ENCODE measurements at regions not wholly inside any gene's neighbourhood (a gene's known extent, or its start where the extent isn't known, plus 50 kb on each side); places are given as distances from the start of the nearest gene placed in this dataset.

DNA sequence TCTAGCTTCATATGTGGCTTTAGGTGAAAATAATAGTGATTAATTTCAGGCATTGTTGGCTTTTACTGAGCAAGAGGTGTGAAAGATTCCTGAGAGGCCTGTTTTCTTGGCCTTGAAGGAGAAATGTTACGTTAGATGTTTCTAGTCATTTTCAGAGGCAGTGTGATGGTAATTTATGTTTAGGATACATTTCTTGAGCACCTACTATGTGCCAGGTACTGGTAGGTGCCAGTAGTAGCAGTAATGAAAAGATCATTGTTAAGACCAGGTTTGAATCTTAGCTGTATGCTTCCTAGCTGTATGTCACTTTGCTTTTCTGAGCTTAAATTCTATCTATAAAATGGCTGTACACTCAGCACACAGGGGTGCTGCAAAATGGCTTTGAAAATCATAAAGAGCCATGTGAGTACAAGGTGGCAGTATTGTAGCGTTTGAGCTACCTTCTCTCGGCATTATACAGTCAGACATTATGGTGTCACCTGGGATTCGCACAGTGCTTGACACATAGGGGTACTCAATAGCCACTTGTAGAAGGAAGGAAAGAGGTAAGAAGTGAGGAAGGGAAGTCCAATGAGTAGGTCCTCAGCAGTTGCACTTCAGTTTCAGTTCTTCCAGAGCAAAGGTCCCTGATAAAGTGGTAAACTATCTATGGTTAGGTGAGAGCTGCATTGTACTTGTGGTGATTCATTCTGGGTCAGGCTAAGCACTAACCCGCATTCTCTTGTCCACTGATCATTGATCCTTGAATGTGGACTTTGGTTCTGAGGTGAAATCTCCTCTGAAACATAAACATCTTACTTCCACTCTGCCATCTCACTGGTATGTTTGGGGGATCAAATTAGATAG lies 166.5 kb upstream of the NR3C1 start:
- whole genome bisulfite sequencing, 2 donors (ENCODE audit: low coverage in 1 of 2): 97 to 98% methylated on average over 5 of the region's 5 CpGs
- Histone ChIP-seq H3K9me3 (no peaks in the 10 kb centered on the region), H3K27me3 (no peaks in the 10 kb centered on the region), H3K4me1 (no peaks in the 10 kb centered on the region), H3K27ac (no peak overlapping the region), H3K4me3 (no peak overlapping the region), H3K36me3 (no peaks in the 10 kb centered on the region)
- no peak for ATAC-seq
- no peak for TF ChIP-seq EP300 (IDR thresholded peaks at IDR 0.05)
- TF ChIP-seq POLR2AphosphoS5 (IDR thresholded peaks at IDR 0.05): no peak
- TF ChIP-seq POLR2A (IDR thresholded peaks at IDR 0.05): no peak
- TF ChIP-seq, protein P1, sequence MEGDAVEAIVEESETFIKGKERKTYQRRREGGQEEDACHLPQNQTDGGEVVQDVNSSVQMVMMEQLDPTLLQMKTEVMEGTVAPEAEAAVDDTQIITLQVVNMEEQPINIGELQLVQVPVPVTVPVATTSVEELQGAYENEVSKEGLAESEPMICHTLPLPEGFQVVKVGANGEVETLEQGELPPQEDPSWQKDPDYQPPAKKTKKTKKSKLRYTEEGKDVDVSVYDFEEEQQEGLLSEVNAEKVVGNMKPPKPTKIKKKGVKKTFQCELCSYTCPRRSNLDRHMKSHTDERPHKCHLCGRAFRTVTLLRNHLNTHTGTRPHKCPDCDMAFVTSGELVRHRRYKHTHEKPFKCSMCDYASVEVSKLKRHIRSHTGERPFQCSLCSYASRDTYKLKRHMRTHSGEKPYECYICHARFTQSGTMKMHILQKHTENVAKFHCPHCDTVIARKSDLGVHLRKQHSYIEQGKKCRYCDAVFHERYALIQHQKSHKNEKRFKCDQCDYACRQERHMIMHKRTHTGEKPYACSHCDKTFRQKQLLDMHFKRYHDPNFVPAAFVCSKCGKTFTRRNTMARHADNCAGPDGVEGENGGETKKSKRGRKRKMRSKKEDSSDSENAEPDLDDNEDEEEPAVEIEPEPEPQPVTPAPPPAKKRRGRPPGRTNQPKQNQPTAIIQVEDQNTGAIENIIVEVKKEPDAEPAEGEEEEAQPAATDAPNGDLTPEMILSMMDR (IDR thresholded peaks at IDR 0.05): no peak

DNA sequence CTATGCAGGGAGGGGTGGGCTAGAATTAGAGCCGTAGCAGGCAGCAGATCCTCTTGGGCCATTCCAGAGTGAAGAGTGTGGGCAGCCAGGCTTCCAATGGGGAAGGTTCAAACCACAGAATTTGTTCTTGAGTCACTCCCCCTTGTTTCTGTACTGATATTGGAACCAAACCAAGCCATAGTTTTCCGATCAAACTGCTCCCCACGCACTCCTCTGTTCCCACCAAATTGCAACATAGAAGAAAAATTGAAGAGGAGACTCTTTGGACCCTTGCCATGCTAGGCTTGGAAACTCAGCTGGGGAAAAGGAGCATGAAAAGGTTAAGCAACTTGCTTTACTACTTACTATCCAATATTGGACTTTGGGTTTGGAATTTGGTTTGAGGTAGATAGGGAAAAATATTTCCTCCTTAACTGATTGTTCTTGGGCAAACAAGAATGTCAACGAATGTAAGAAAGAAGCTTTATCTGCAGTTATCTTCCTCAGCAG lies 165.8 kb upstream of the NR3C1 start:
- Histone ChIP-seq H3K9me3 (no peaks in the 10 kb centered on the region), H3K4me3 (no peak overlapping the region), H3K27me3 (no peaks in the 10 kb centered on the region), H3K4me1 (no peaks in the 10 kb centered on the region), H3K27ac (no peak overlapping the region), H3K36me3 (no peaks in the 10 kb centered on the region)
- 33 to 65% methylated on average over 1 to 2 of the region's 4 CpGs for WGBS, 2 donors (ENCODE audit: low coverage in 1 of 2)
- no peak for TF ChIP-seq EP300 (IDR thresholded peaks at IDR 0.05)
- TF ChIP-seq, protein P1 (IDR thresholded peaks at IDR 0.05): no peak
- no peak for ATAC-seq

DNA sequence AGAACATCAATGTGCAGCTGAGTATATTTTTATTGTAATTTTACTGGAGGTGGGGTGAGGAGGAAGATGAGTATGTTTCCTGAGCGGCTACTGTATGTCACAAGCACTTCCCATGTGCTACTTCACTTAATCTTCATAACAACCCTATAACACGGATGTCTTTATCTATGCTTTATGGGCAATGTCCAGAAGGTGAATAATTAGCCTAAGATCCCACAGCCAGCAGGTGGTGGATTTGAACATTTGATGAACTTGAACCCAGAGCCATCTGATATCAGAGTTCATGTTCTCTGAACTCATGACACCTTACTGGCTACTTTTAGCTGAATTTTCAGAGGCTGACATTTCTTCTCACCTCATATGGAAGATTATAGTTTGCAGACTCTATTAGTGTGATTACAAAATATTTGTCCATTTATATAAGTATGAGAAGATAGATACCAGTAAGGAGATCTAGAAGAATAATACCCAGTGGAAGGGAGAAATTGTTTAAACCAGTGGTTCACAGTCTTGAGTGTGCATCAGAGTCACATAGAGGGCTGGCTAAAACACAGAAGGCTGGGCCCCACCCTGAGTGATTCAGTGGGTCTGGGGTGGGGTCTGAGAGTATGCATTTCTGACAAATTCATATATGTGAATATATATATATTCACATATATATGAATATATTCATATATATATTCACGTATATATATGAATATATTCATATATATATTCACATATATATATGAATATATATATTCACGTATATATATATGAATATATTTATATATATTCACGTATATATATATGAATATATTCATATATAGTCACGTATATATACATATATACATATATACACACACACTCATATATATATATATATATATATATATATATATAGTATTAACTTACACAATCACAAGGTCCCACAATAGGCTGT lies 164.4 kb upstream of the NR3C1 start:
- no peak overlapping the region for H3K27ac ChIP-seq
- no peaks in the 10 kb centered on the region for H3K9me3 ChIP-seq
- H3K4me1 ChIP-seq: no peaks in the 10 kb centered on the region
- TF ChIP-seq, protein P1 (IDR thresholded peaks at IDR 0.05): no peak
- TF ChIP-seq POLR2AphosphoS5 (IDR thresholded peaks at IDR 0.05) (no peak), EP300 (IDR thresholded peaks at IDR 0.05) (no peak), POLR2A (IDR thresholded peaks at IDR 0.05) (no peak)
- no peak for ATAC-seq
- H3K27me3 ChIP-seq: no peaks in the 10 kb centered on the region
- H3K4me3 ChIP-seq: no peak overlapping the region
- no peaks in the 10 kb centered on the region for H3K36me3 ChIP-seq
- 79 to 88% methylated on average over 5 to 6 of the region's 6 CpGs for whole genome bisulfite sequencing, 2 donors (ENCODE audit: low coverage in 1 of 2)

DNA sequence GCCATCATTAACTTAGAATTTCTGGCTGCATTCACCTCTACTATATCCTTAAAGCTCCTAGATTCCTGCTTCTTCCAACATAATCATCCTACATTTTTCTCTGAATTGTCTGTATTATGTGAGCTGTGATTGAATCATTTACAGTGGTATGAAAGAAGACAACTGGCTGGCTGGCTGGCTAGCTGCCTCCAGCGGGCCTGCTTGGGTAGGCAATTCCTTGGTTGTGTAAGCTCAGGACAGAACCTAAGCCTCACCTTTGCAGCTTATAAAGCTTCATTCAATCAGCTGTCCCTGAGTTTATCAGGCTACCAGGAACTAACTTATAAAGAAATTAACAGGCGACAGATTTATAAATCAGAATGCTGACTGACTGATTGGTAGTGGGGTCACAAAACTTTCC lies 162.7 kb upstream of the NR3C1 start:
- Histone ChIP-seq H3K27ac (no peak overlapping the region), H3K27me3 (no peaks in the 10 kb centered on the region), H3K9me3 (no peaks in the 10 kb centered on the region), H3K4me1 (no peaks in the 10 kb centered on the region), H3K4me3 (no peak overlapping the region), H3K36me3 (no peaks in the 10 kb centered on the region)
- TF ChIP-seq, protein P1 (IDR thresholded peaks at IDR 0.05): no peak
- TF ChIP-seq EP300 (IDR thresholded peaks at IDR 0.05) (no peak), POLR2A (IDR thresholded peaks at IDR 0.05) (no peak), POLR2AphosphoS5 (IDR thresholded peaks at IDR 0.05) (no peak)
- no peak for ATAC-seq
- WGBS, 2 donors (ENCODE audit: low coverage in 1 of 2): 92 to 100% methylated on average over 1 to 2 of the region's 2 CpGs

Data from gastroesophageal sphincter (tissue), 4 donors.